Motor neuron (in vitro differentiated cells): ENCODE measurements at regions not wholly inside any gene's neighbourhood (a gene's known extent, or its start where the extent isn't known, plus 50 kb on each side); places are given as distances from the start of the nearest gene placed in this dataset.
"Not testable (repeated sequence)": the region's sequence is repeated elsewhere in the genome, so short reads cannot be mapped to it uniquely, and the experiment has no call there.

ENCODE experiments used
- ATAC-seq, 8 experiments: fragments of 200-7000 bp; cut with Tn5 transposase; replicated peaks in 6 of 8; 2 replicates each; pipeline ENCODE4 v1.8.0; 2021; ENCODE audit warnings: mild to moderate bottlenecking in 8 of 8, moderate library complexity in 8 of 8
- H3K27ac ChIP-seq, 2 donors: fragments of 250-450 bp; sonication (Bioruptor Pico); 2 replicates each; pipeline ENCODE4 v1.9.0; 2021; ENCODE audit warnings: antibody characterized with exemption in 2 of 2, mild to moderate bottlenecking in 2 of 2, moderate library complexity in 1 of 2
- H3K4me1 ChIP-seq, 2 donors: fragments of 250-450 bp; sonication (Bioruptor Pico); replicated peaks in 1 of 2; 2 replicates each; pipeline ENCODE4 v1.6.1; 2021; ENCODE audit warnings: antibody characterized with exemption in 2 of 2, mild to moderate bottlenecking in 2 of 2, moderate library complexity in 1 of 2
- H3K4me3 ChIP-seq, 5 donors: fragments of 250-450 bp; sonication (Bioruptor Pico); 2 replicates each; pipeline ENCODE4 v1.9.0; 2021; ENCODE audit warnings: antibody characterized with exemption in 5 of 5, mild to moderate bottlenecking in 5 of 5, moderate library complexity in 4 of 5
- WGBS, 10 experiments: fragments of 450-650 bp; shearing (Covaris generic); methylation state at CpG; one replicate each; pipeline ENCODE4 v1.0.0; 2022; 5-methylcytosine and 5-hydroxymethylcytosine counted together
- in situ Hi-C, 9 experiments: fragments of 400-800 bp; cut with MboI; loops; one replicate each; pipeline ENCODE4 v1.15.0; 2021; ENCODE audit warnings: low sequenced_read_pairs in 9 of 9, low pct_unique_long_range_greater_than_20kb in 2 of 9; ENCODE audit not compliant: unreplicated experiment in 9 of 9

DNA sequence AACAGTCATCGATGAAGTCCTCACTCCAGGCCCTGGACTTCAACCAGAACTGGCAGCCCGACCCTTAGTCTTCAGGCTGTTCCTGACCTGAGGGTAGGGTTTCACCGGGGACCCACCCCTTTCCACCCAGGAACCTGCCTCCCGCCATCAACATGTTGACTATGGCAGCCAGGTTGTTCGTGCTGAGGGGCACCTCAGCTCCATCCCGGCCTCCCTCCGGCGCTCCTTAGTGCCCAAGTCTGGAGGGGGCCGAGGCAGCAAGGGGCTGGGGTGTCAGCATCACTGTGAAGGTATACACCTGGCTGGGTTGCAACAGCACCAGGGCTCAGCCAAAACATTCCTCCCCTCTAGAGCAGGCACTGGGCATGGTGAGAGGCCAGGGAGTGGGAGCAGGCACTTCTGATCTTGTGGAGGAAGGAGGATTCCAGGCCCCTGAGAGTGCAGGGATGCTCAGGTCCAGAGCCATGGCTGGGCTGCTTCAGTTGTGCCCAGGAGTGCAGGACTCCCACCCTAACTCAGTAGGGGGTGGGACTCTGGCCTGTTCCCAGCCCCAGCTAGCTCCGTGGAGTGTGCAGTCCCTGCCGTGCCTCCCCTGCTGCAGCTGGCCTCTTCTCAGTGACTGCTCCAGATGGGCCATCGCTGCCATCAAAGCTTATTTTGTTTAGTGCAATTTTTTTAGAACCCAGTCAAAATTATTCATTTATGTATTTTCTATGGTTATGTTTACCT is 1445.9 kb downstream of the PCDH9 start:
- Histone ChIP-seq H3K4me1 (no peaks in the 10 kb centered on the region), H3K4me3 (no peak overlapping the region), H3K27ac (no peak overlapping the region)
- in situ Hi-C loops = no loop called here
- ATAC-seq = no peak
- 7 to 100% (median 100%) methylated on average over 1 to 3 of the region's 12 CpGs; no CpG with 5 or more reads in 5 of the 10 experiments for WGBS, 10 experiments

GRCh38 chr13:65783383-65783782 is 1446.8 kb downstream of the PCDH9 start:
- in situ Hi-C loops = no loop called here
- Histone ChIP-seq H3K4me3 (no peak overlapping the region), H3K27ac (no peak overlapping the region), H3K4me1 (no peaks in the 10 kb centered on the region)
- ATAC-seq = no peak
- 53 to 100% (median 100%) methylated on average over 1 to 3 of the region's 6 CpGs; no CpG with 5 or more reads in 5 of the 10 experiments for WGBS, 10 experiments

GRCh38 chr13:65771704-65772313 is 1458.3 kb downstream of the PCDH9 start:
- in situ Hi-C loops, H3K27ac ChIP-seq, H3K4me1 ChIP-seq, ATAC-seq, H3K4me3 ChIP-seq: not testable (repeated sequence)
- 11 to 100% (median 66%) methylated on average over 1 to 3 of the region's 6 CpGs; no CpG with 5 or more reads in 2 of the 10 experiments for WGBS, 10 experiments

GRCh38 chr13:65768545-65768944 is 1461.6 kb downstream of the PCDH9 start:
- H3K4me1 ChIP-seq = no peaks in the 10 kb centered on the region
- H3K27ac ChIP-seq = no peak overlapping the region
- no peak for ATAC-seq
- in situ Hi-C loops = no loop called here
- 0 to 100% (median 70%) methylated on average over 1 to 5 of the region's 6 CpGs for WGBS, 10 experiments
- H3K4me3 ChIP-seq = no peak overlapping the region

DNA sequence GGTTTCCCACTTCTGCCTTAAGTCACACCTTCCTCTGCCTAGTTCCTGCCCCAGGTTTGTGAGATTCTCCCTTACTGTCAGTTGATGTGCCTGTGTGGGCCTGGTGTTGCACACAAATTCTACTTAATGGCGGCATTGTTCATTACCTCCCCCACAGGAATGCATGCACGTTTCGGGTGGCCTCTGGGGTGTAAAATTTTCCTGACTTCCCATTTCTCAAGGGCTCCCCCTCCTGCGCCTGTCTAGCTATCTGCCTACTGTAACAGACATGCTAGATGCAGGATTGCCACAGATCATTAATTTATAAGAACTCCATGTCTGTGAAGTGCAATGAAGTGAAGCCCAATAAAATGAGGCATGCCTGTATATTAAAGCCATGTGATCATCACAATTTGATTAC is 1466.3 kb downstream of the PCDH9 start:
- in situ Hi-C loops = no loop called here
- Histone ChIP-seq H3K4me3 (no peak overlapping the region), H3K27ac (no peak overlapping the region), H3K4me1 (no peaks in the 10 kb centered on the region)
- 80 to 100% (median 100%) methylated on average over 1 to 4 of the region's 4 CpGs; no CpG with 5 or more reads in 5 of the 10 experiments for WGBS, 10 experiments
- ATAC-seq = no peak

DNA sequence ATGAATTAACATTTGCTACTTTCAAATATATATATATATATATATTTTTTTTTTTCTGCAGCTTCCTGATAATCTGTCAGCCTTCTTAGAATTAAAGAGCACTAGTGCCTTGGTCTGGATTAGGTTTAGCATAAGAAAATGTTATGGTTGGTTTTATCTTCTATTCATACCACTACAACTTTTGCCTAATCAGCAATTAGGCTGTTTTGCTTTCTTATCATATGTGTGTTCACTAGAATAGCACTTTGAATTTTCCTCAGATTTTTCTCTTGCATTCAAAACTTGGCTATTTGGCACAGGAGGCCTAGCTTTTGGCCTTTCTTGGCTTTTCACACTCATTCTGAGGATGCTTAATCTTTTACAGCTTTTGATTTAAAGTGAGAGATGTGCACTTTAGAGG is 1468.1 kb downstream of the PCDH9 start:
- Histone ChIP-seq H3K4me3 (no peak overlapping the region), H3K4me1 (no peaks in the 10 kb centered on the region), H3K27ac (no peak overlapping the region)
- in situ Hi-C loops = no loop called here
- ATAC-seq = no peak

DNA sequence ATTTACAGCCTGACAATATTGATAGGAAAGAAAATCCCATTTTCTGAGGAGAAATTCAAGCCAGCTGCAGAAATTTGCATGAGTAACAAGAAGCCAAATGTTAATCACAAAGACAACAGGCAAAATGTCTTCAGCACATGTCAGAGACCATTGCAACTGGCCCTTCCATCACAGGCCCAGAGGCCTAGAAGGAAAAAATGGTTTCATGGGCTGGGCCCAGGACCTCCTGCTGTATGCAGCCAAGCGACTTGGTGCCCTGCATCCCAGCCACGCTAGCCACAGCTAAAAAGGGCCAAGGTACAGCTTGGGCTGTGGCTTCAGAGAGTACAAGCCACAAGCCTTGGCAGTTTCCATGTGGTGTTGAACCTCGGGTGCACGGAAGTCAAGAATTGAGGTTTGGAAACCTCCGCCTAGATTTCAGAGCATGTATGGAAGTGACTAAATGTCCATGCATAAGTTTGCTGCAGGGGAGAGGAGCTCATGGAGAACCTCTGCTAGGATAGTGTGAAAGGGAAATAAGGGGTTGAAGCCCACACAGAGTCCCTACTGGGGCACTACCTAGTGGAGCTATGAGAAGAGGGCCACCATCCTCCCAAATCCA is 1474.0 kb downstream of the PCDH9 start:
- WGBS, 10 experiments = 0 to 92% (median 80%) methylated on average over 1 to 5 of the region's 5 CpGs; no CpG with 5 or more reads in 3 of the 10 experiments
- Histone ChIP-seq H3K4me3 (no peak overlapping the region), H3K4me1 (no peaks in the 10 kb centered on the region), H3K27ac (no peak overlapping the region)
- in situ Hi-C loops = no loop called here
- no peak for ATAC-seq

DNA sequence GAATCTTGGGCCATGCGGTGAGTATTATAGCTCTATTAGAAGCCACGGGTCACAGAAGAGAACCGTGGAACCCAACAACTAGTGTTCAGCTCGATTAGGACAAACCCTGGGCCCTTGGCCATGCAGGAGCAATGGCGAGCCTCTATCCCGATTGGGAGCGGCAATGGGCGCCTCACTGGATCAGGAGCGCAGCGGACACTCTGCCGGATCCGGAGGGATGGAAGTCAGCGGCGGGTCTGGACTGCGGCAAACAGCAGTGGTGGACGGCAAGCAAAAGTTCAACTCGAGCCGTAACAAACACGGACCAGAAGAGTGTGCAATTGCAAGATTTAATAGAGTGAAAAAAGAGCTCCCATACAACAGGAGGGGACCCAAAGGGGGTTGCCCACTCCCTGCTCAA is 1481.9 kb downstream of the PCDH9 start:
- in situ Hi-C loops = no loop called here
- WGBS, 10 experiments = 34 to 100% (median 90%) methylated on average over 1 to 13 of the region's 19 CpGs; no CpG with 5 or more reads in 1 of the 10 experiments
- Histone ChIP-seq H3K4me1 (no peaks in the 10 kb centered on the region), H3K4me3 (no peak overlapping the region), H3K27ac (no peak overlapping the region)
- no peak for ATAC-seq

DNA sequence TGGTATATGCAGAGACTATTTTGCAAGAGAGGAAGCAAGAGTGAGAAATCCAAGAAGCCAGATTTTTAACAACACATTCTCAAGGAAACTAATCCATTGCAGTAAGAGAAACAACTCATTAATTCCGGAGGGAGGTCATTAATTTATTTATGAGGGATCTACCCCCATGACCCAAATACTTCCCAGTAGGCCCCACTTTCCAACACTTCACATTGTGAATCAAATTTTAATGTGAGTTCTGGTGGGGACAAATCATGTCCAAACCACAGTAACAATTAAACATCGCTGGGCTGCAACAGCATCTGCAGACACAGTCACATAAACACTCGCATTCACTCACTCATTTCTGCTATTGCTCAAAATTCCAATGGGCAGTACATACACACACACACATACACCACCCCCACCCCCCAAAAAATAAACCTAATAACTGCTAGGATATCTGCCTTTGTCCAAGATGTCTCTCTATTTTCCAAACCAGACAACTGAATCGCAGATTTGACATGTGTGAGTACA is 1483.7 kb downstream of the PCDH9 start:
- no peak for ATAC-seq
- H3K27ac ChIP-seq = no peak overlapping the region
- no peak overlapping the region for H3K4me3 ChIP-seq
- WGBS, 10 experiments = 0 to 100% (median 94%) methylated on average over 2 to 4 of the region's 4 CpGs; no CpG with 5 or more reads in 1 of the 10 experiments
- in situ Hi-C loops = no loop called here
- no peaks in the 10 kb centered on the region for H3K4me1 ChIP-seq

- WGBS, 10 experiments = 0 to 95% (median 76%) methylated on average over 1 to 2 of the region's 2 CpGs; no CpG with 5 or more reads in 2 of the 10 experiments
- in situ Hi-C loops = no loop called here
- Histone ChIP-seq H3K4me3 (no peak overlapping the region), H3K4me1 (no peaks in the 10 kb centered on the region), H3K27ac (no peak overlapping the region)
- ATAC-seq = no peak
These were observed 1485.3 kb downstream of the PCDH9 start for GRCh38 chr13:65744836-65745235.

DNA sequence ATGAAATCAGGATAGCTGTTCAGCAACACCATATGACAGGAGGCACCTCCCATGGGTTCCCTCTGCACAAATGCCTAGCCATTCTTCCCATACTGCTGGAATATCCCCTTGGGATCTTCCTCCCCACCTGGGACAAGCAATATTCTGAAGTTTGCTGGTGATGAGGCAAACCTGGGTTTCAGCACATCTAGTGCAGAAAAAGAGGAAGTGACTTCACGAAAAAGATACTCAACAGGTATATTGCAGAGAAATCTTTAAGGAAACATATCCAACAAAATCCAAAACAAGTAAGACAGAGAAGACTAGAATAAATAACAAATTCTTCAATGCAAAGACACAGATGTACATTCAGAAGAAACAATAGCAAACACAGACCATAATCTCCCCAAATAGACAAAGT is 1497.0 kb downstream of the PCDH9 start:
- Histone ChIP-seq H3K27ac (no peak overlapping the region), H3K4me1 (no peaks in the 10 kb centered on the region), H3K4me3 (no peak overlapping the region)
- WGBS, 10 experiments = 0 to 100% (median 86%) methylated on average over 1 of the region's 1 CpG; no CpG with 5 or more reads in 3 of the 10 experiments
- in situ Hi-C loops = no loop called here
- ATAC-seq = no peak

- H3K4me1 ChIP-seq = no peaks in the 10 kb centered on the region
- in situ Hi-C loops = no loop called here
- H3K4me3 ChIP-seq = no peak overlapping the region
- WGBS, 10 experiments = 25 to 77% (median 61%) methylated on average over 2 to 4 of the region's 4 CpGs; no CpG with 5 or more reads in 1 of the 10 experiments
- peak in 2 of 8 experiments; percentile 43 to 56 for ATAC-seq
- H3K27ac ChIP-seq = no peak overlapping the region
These were observed 1503.1 kb downstream of the PCDH9 start for GRCh38 chr13:65727070-65727469.

DNA sequence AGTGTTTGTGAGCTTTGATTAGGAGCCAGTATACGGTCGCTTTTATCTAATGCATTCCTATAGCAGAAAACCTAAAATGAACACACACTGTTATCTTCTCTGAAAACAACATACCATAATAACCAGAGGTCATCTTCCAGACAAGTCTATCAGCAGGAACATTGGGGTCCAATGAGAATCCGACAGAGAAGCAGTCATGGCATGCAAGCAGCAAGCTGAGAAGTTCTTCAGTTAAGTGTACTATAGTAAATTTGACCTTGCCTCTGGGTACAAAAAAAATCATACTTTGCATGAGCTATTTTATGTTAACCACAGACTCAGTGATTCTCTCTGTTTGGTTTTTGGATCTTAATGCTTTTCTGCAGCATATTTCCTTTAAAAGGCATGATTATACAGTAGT is 1505.1 kb downstream of the PCDH9 start:
- 65 to 100% (median 92%) methylated on average over 1 to 3 of the region's 3 CpGs; no CpG with 5 or more reads in 2 of the 10 experiments for WGBS, 10 experiments
- Histone ChIP-seq H3K4me3 (no peak overlapping the region), H3K4me1 (no peaks in the 10 kb centered on the region), H3K27ac (no peak overlapping the region)
- in situ Hi-C loops = no loop called here
- ATAC-seq = no peak
